Type B pancreatic cell (in vitro differentiated cells): ENCODE measurements at regions not wholly inside any gene's neighbourhood (a gene's known extent, or its start where the extent isn't known, plus 50 kb on each side); places are given as distances from the start of the nearest gene placed in this dataset.

ENCODE experiments used
- DNase-seq: peaks from one replicate; pipeline ENCODE4 v3.0.0; 2021; ENCODE audit warnings: mixed read lengths; ENCODE audit not compliant: unreplicated experiment; ENCODE audit errors: extremely low spot score
- H3K27ac Mint-ChIP-seq: 2 replicates; pipeline ENCODE4 v1.8.0; 2021; ENCODE audit warnings: mild to moderate bottlenecking, mixed read lengths
- H3K27me3 Mint-ChIP-seq: 2 replicates; pipeline ENCODE4 v1.8.0; 2021; ENCODE audit warnings: mixed read lengths
- H3K36me3 Mint-ChIP-seq: 2 replicates; pipeline ENCODE4 v1.8.0; 2021; ENCODE audit warnings: mixed read lengths
- H3K4me1 Mint-ChIP-seq: one replicate; pipeline ENCODE4 v1.8.0; 2021; ENCODE audit warnings: mixed read lengths; ENCODE audit not compliant: unreplicated experiment
- H3K4me3 Mint-ChIP-seq: 2 replicates; pipeline ENCODE4 v1.8.0; 2021; ENCODE audit warnings: mild to moderate bottlenecking, mixed read lengths
- H3K9me3 Mint-ChIP-seq: 2 replicates; pipeline ENCODE4 v1.8.0; 2021; ENCODE audit warnings: mixed read lengths
- TF ChIP-seq, protein P1 (sequence below): fragments of 200-600 bp; sonication (generic); conservative IDR thresholded peaks from 2 replicates; pipeline ENCODE4 v1.5.0; 2021; ENCODE audit warnings: antibody characterized with exemption, mild to moderate bottlenecking

DNA sequence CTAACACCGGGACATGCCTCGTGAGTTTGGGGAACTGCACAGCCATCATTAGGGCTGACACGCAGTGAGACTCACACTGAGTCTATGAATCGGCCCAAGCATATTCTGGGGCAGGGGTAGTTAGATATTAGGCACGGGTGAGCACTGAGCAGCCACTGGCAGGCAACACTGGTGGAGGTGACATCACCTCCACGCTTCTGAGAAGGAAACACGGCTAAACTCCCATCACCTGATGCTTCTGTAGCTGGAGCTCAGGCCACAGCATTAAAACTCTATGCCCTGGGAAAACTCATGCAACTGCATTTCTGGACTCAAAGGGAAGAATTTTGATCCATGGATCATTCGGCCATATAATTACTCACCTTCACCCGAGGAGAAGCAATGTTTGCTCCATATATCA lies 100.8 kb upstream of the OTUD4 start:
- Mint-ChIP-seq H3K4me1 (peaks cover 13% of the 10 kb centered on the region), H3K27ac (no peak overlapping the region), H3K9me3 (no peaks in the 10 kb centered on the region), H3K4me3 (no peak overlapping the region), H3K27me3 (peaks cover 3% of the 10 kb centered on the region), H3K36me3 (no peaks in the 10 kb centered on the region)
- no peak for DNase-seq
- TF ChIP-seq, protein P1, sequence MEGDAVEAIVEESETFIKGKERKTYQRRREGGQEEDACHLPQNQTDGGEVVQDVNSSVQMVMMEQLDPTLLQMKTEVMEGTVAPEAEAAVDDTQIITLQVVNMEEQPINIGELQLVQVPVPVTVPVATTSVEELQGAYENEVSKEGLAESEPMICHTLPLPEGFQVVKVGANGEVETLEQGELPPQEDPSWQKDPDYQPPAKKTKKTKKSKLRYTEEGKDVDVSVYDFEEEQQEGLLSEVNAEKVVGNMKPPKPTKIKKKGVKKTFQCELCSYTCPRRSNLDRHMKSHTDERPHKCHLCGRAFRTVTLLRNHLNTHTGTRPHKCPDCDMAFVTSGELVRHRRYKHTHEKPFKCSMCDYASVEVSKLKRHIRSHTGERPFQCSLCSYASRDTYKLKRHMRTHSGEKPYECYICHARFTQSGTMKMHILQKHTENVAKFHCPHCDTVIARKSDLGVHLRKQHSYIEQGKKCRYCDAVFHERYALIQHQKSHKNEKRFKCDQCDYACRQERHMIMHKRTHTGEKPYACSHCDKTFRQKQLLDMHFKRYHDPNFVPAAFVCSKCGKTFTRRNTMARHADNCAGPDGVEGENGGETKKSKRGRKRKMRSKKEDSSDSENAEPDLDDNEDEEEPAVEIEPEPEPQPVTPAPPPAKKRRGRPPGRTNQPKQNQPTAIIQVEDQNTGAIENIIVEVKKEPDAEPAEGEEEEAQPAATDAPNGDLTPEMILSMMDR: no peak

DNA sequence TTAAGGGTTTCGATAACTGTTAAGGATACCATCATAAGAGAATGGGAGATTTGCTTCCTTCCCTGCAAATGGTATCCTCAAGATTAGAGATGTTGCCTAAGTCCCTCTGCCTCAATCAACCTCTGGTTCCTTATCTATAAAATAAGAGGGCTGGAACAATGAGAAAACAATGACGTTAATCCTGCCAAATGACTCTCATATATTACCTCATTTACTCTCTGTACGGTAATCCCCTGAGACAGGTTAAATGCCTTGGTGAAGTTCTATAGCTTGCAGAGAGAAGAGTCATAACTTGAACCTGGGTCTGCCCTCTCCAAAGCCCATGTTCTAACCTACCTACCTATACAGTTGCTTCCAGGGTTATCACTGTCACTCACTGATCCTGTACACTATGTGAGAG lies 100.2 kb upstream of the OTUD4 start:
- Mint-ChIP-seq H3K9me3 (no peaks in the 10 kb centered on the region), H3K4me1 (peaks cover 15% of the 10 kb centered on the region), H3K27ac (no peak overlapping the region), H3K36me3 (no peaks in the 10 kb centered on the region), H3K27me3 (no peaks in the 10 kb centered on the region), H3K4me3 (no peak overlapping the region)
- TF ChIP-seq, protein P1: no peak
- no peak for DNase-seq

DNA sequence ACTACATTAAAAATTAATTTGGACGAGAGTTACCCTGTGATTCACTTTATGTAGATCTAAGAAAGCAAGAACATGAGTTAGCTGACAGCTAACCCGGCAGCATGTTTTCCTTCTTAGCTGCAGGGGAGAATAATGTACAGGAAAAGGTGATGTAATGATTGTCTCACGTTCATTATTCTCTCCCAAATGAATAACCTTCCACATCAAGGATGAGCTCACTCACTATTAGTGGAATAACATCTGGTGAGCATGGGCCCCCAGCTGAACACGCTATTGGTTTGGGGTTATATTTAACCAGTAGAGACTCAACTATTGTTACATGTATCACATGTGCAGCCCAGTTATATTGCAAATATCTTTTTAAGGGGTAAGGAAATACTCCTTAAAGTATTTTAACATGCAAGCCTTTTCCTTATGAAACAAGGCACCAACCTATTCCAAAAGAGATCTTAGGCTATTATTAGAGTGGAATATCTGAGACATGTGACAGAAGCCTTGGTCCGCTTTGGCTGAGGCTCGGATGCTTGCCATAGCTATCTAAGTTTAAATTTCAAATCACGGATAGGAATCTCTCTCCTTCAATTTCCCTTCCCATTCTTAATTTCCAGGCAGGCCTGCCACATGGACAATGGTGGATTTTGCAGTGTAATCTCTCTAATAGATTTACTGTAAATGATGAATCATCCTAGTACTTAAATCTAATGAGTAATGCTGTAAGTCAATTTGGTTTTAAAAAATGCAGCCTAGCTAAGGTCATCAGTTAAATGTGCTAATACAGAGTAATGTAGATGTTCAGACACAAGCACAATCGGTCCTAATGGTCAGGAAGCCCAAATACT lies 99.0 kb upstream of the OTUD4 start:
- H3K9me3 Mint-ChIP-seq: no peaks in the 10 kb centered on the region
- H3K36me3 Mint-ChIP-seq: no peaks in the 10 kb centered on the region
- peaks cover 15% of the 10 kb centered on the region for H3K4me1 Mint-ChIP-seq
- TF ChIP-seq, protein P1: no peak
- no peak overlapping the region for H3K4me3 Mint-ChIP-seq
- peak overlapping the region; percentile 47 for H3K27ac Mint-ChIP-seq
- no peaks in the 10 kb centered on the region for H3K27me3 Mint-ChIP-seq
- DNase-seq: no peak

DNA sequence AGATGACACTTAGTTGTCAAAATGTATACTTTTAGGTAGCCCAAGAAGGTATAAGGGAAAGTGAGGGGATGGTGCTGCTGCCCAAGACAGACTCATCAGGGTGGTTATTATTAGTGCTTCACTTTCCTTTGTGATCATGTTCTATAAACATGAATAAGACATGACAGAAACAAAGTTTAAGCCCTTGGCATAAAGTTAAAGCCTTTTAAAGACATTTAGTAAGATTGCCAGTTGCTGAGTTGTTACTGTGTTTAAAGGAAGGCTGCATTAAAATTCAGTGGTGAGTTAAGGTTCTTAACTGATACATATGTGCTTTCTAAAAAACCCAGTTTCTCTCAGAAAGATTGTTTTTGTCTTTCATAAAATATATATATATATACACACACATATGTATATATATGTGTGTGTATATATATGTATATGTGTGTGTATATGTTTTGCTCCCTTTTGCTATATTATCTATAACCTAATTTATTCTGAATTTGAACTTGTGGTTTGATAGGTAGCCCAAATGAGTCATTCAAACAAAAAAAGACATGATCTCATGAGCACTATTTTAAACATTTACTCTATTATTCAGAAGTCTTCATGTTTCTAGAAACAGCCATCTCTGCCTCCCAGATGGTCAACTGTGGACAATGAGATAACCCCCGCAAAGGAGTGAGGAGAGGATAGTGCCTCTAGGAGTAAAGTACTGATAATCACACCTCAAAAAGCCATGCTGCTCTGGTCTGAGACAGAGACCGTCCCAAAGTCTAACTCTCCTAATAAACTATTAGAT lies 98.1 kb upstream of the OTUD4 start:
- TF ChIP-seq, protein P1: no peak

DNA sequence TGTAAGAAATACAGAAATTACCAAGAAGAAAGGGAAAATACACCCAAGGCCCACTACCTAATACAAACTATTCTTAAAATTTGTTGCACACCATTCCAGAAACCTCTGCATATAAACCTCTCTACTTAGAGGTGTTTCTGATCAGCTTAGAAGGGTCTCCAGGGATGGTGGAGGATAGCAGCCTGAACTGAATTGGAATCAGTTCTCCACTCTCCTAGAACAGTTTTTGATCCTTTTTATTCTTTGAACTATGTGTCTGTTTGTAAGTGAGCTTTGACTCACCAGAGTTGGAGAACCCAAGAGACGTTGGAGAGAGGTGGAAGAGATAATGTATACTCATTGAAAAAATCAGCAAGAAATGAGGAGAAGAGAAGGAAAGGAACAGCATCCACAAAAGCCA lies 96.6 kb upstream of the OTUD4 start:
- TF ChIP-seq, protein P1: no peak
- H3K27ac Mint-ChIP-seq: no peak overlapping the region
- no peaks in the 10 kb centered on the region for H3K36me3 Mint-ChIP-seq
- DNase-seq: no peak
- H3K9me3 Mint-ChIP-seq: no peaks in the 10 kb centered on the region
- no peak overlapping the region for H3K4me3 Mint-ChIP-seq
- peaks cover 15% of the 10 kb centered on the region for H3K4me1 Mint-ChIP-seq
- H3K27me3 Mint-ChIP-seq: no peaks in the 10 kb centered on the region

More for the DNA sequence above, 98.1 kb upstream of the OTUD4 start:
- no peak for DNase-seq
- Mint-ChIP-seq H3K27me3 (no peaks in the 10 kb centered on the region), H3K27ac (peak overlapping the region; percentile 34), H3K36me3 (no peaks in the 10 kb centered on the region), H3K4me1 (peaks cover 15% of the 10 kb centered on the region), H3K4me3 (no peak overlapping the region), H3K9me3 (no peaks in the 10 kb centered on the region)
